ENCODE measurements at regions not wholly inside any gene's neighbourhood (a gene's known extent, or its start where the extent isn't known, plus 50 kb on each side); places are given as distances from the start of the nearest gene placed in this dataset.

DNA sequence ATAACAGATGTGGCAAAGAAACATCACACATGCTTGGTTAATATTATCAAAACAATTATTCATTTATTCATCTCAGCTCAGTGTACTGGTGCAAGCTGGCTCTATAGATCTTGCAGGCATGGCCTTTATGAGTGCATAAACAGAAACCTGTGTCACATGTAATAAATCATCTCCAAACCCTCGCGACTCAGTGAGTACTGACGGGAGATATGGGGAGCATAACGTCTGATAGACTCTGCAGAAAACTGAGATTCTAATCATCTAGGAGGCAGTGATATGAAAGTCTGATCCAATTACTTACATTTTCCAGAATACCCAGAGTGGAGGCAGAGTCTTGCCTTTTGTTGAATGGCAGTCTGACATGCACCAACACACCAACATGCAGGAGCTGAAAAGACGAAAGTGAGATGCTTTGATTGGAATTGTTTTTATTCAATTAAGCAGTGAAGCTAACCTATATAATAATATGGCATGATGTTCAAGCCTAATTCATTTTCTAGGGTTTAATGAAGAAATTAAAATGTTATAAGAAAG is 416.8 kb downstream of the RNF144A start:
- Histone ChIP-seq H3K27me3 (ENCODE audit: control insufficient read depth, insufficient read depth, low read length) (no peaks in the 10 kb centered on the region), H3K36me3 (ENCODE audit: control insufficient read depth, insufficient read depth, low read length) (no peaks in the 10 kb centered on the region; the same call in 1 of the 2 replicates), H3K4me1 (ENCODE audit: control insufficient read depth, insufficient read depth, low read length) (no peaks in the 10 kb centered on the region), H3K4me3 (ENCODE audit: low read length) (no peak overlapping the region), H3K9me3 (ENCODE audit: control insufficient read depth, insufficient read depth, low read length) (no peaks in the 10 kb centered on the region), H3K27ac (ENCODE audit: low read length) (no peak overlapping the region)
- no peak for DNase-seq (ENCODE audit: low read depth, low spot score)
- no CpG with 5 or more reads among the region's 5 CpGs for WGBS (ENCODE audit: insufficient coverage, insufficient read length)

GRCh38 chr2:7338961-7339360 is 421.7 kb downstream of the RNF144A start:
- no peak overlapping the region for H3K27ac ChIP-seq (ENCODE audit: low read length)
- no peaks in the 10 kb centered on the region for H3K27me3 ChIP-seq (ENCODE audit: control insufficient read depth, insufficient read depth, low read length)
- DNase-seq (ENCODE audit: low read depth, low spot score): no peak
- H3K4me3 ChIP-seq (ENCODE audit: low read length): no peak overlapping the region
- no CpG with 5 or more reads among the region's 3 CpGs for WGBS (ENCODE audit: insufficient coverage, insufficient read length)
- H3K9me3 ChIP-seq (ENCODE audit: control insufficient read depth, insufficient read depth, low read length): no peaks in the 10 kb centered on the region
- H3K36me3 ChIP-seq (ENCODE audit: control insufficient read depth, insufficient read depth, low read length): no peaks in the 10 kb centered on the region
- H3K4me1 ChIP-seq (ENCODE audit: control insufficient read depth, insufficient read depth, low read length): no peaks in the 10 kb centered on the region

GRCh38 chr2:7346336-7346735 is 429.1 kb downstream of the RNF144A start:
- DNase-seq (ENCODE audit: low read depth, low spot score): no peak
- no peaks in the 10 kb centered on the region for H3K36me3 ChIP-seq (ENCODE audit: control insufficient read depth, insufficient read depth, low read length)
- WGBS (ENCODE audit: insufficient coverage, insufficient read length): no CpG with 5 or more reads among the region's 4 CpGs
- no peaks in the 10 kb centered on the region for H3K27me3 ChIP-seq (ENCODE audit: control insufficient read depth, insufficient read depth, low read length)
- H3K4me3 ChIP-seq (ENCODE audit: low read length): no peak overlapping the region
- no peaks in the 10 kb centered on the region for H3K9me3 ChIP-seq (ENCODE audit: control insufficient read depth, insufficient read depth, low read length)
- H3K27ac ChIP-seq (ENCODE audit: low read length): no peak overlapping the region
- H3K4me1 ChIP-seq (ENCODE audit: control insufficient read depth, insufficient read depth, low read length): no peaks in the 10 kb centered on the region

GRCh38 chr2:7348761-7349160 is 431.5 kb downstream of the RNF144A start:
- H3K4me1 ChIP-seq (ENCODE audit: control insufficient read depth, insufficient read depth, low read length): no peaks in the 10 kb centered on the region
- H3K27me3 ChIP-seq (ENCODE audit: control insufficient read depth, insufficient read depth, low read length): no peaks in the 10 kb centered on the region
- no peak for DNase-seq (ENCODE audit: low read depth, low spot score)
- no CpG with 5 or more reads among the region's 2 CpGs for WGBS (ENCODE audit: insufficient coverage, insufficient read length)
- no peaks in the 10 kb centered on the region for H3K9me3 ChIP-seq (ENCODE audit: control insufficient read depth, insufficient read depth, low read length)
- H3K36me3 ChIP-seq (ENCODE audit: control insufficient read depth, insufficient read depth, low read length): no peaks in the 10 kb centered on the region
- no peak overlapping the region for H3K27ac ChIP-seq (ENCODE audit: low read length)
- H3K4me3 ChIP-seq (ENCODE audit: low read length): no peak overlapping the region

DNA sequence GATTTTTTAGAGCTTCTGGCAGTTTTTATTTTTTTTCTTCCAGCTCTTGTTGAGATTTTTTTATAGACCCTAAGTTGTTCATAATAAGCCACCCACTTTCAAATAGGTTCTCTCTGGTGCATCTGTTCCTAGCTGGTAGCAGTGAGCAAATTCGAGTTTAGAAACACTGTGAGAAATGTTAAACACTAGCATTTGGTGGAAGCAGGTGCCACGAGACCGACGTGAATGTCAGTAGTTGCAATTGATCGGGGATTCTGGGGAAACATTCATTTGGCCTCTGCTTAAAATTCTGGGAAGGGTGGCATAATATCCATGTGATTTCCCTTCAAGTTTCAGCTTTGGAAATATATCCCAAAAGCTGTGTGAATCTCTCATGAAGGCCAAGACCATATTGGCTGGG is 435.0 kb downstream of the RNF144A start:
- Histone ChIP-seq H3K36me3 (ENCODE audit: control insufficient read depth, insufficient read depth, low read length) (no peaks in the 10 kb centered on the region), H3K4me1 (ENCODE audit: control insufficient read depth, insufficient read depth, low read length) (no peaks in the 10 kb centered on the region), H3K27me3 (ENCODE audit: control insufficient read depth, insufficient read depth, low read length) (no peaks in the 10 kb centered on the region), H3K27ac (ENCODE audit: low read length) (no peak overlapping the region), H3K4me3 (ENCODE audit: low read length) (no peak overlapping the region), H3K9me3 (ENCODE audit: control insufficient read depth, insufficient read depth, low read length) (no peaks in the 10 kb centered on the region)
- no CpG with 5 or more reads among the region's 5 CpGs for WGBS (ENCODE audit: insufficient coverage, insufficient read length)
- no peak for DNase-seq (ENCODE audit: low read depth, low spot score)

GRCh38 chr2:7353571-7353970 is 436.4 kb downstream of the RNF144A start:
- Histone ChIP-seq H3K4me1 (ENCODE audit: control insufficient read depth, insufficient read depth, low read length) (no peaks in the 10 kb centered on the region), H3K27ac (ENCODE audit: low read length) (no peak overlapping the region), H3K9me3 (ENCODE audit: control insufficient read depth, insufficient read depth, low read length) (no peaks in the 10 kb centered on the region), H3K4me3 (ENCODE audit: low read length) (no peak overlapping the region), H3K27me3 (ENCODE audit: control insufficient read depth, insufficient read depth, low read length) (no peaks in the 10 kb centered on the region), H3K36me3 (ENCODE audit: control insufficient read depth, insufficient read depth, low read length) (no peaks in the 10 kb centered on the region)
- no peak for DNase-seq (ENCODE audit: low read depth, low spot score)
- WGBS (ENCODE audit: insufficient coverage, insufficient read length): no CpG with 5 or more reads among the region's 4 CpGs

GRCh38 chr2:7355781-7356180 is 438.6 kb downstream of the RNF144A start:
- no CpG with 5 or more reads among the region's 10 CpGs for WGBS (ENCODE audit: insufficient coverage, insufficient read length)
- no peak overlapping the region for H3K27ac ChIP-seq (ENCODE audit: low read length)

DNA sequence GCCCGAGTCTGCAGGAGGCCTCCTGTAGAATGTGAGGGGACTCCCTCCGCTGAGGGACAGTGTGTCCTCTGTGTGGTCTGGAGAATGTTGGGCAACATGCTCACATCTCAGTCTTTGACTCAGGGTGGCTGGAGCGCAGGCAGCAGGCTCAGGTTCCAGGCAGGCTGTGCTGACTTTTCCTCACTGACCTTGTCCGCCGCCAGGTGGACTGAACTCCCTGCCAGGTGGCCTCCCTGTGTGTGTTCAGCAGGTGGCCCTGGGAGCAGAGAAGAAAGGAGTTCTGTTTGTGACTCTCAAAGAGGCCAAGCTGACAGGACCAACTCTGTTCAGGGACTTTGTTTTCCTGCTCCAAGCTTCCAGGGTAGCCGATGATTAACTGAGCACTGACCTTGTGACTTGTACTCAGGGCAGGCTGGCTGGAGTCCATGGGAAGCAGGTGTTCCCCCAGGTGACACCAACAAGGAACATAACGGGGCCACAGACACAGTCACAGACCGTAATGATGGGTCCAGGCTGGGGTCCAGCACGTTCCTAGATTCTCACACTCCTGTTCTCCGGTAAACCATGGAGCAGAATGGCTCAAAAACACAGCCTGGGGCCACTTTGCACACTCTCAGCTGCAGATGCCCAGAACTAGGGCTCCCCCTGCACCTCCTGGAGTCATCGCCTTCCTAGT is 439.8 kb downstream of the RNF144A start:
- H3K27me3 ChIP-seq (ENCODE audit: control insufficient read depth, insufficient read depth, low read length): no peaks in the 10 kb centered on the region
- no peaks in the 10 kb centered on the region for H3K4me1 ChIP-seq (ENCODE audit: control insufficient read depth, insufficient read depth, low read length)
- H3K36me3 ChIP-seq (ENCODE audit: control insufficient read depth, insufficient read depth, low read length): no peaks in the 10 kb centered on the region
- no CpG with 5 or more reads among the region's 11 CpGs for WGBS (ENCODE audit: insufficient coverage, insufficient read length)
- no peaks in the 10 kb centered on the region for H3K9me3 ChIP-seq (ENCODE audit: control insufficient read depth, insufficient read depth, low read length)
- no peak overlapping the region for H3K27ac ChIP-seq (ENCODE audit: low read length)
- DNase-seq (ENCODE audit: low read depth, low spot score): no peak
- no peak overlapping the region for H3K4me3 ChIP-seq (ENCODE audit: low read length)

More at GRCh38 chr2:7355781-7356180, 438.6 kb downstream of the RNF144A start:
- Histone ChIP-seq H3K9me3 (ENCODE audit: control insufficient read depth, insufficient read depth, low read length) (no peaks in the 10 kb centered on the region), H3K4me1 (ENCODE audit: control insufficient read depth, insufficient read depth, low read length) (no peaks in the 10 kb centered on the region), H3K27me3 (ENCODE audit: control insufficient read depth, insufficient read depth, low read length) (no peaks in the 10 kb centered on the region), H3K4me3 (ENCODE audit: low read length) (no peak overlapping the region), H3K36me3 (ENCODE audit: control insufficient read depth, insufficient read depth, low read length) (no peaks in the 10 kb centered on the region)
- DNase-seq (ENCODE audit: low read depth, low spot score): no peak

DNA sequence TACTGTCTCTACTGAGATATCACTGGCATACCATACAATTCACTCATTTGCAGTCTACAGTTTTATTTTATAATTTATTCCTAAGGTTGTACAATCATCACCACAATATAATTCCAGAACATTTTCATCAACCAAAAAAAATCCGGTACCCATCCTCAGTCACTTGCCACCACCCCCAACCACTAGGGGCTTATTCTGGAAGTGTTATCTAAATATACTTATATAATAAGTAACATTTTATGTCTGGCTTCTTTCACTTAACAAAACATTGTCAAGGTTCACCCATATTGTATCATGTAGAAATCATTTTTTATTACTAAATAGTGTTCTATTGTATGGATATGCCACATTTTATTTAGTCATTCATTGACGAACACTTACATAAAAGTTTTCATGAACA is 440.8 kb downstream of the RNF144A start:
- Histone ChIP-seq H3K4me3 (ENCODE audit: low read length) (no peak overlapping the region), H3K4me1 (ENCODE audit: control insufficient read depth, insufficient read depth, low read length) (no peaks in the 10 kb centered on the region), H3K27ac (ENCODE audit: low read length) (no peak overlapping the region), H3K9me3 (ENCODE audit: control insufficient read depth, insufficient read depth, low read length) (no peaks in the 10 kb centered on the region), H3K27me3 (ENCODE audit: control insufficient read depth, insufficient read depth, low read length) (no peaks in the 10 kb centered on the region), H3K36me3 (ENCODE audit: control insufficient read depth, insufficient read depth, low read length) (no peaks in the 10 kb centered on the region)
- no peak for DNase-seq (ENCODE audit: low read depth, low spot score)
- WGBS (ENCODE audit: insufficient coverage, insufficient read length): 100% methylated on average over 1 of the region's 2 CpGs

- H3K36me3 ChIP-seq (ENCODE audit: control insufficient read depth, insufficient read depth, low read length): no peaks in the 10 kb centered on the region
- no CpG with 5 or more reads among the region's 8 CpGs for WGBS (ENCODE audit: insufficient coverage, insufficient read length)
- no peaks in the 10 kb centered on the region for H3K4me1 ChIP-seq (ENCODE audit: control insufficient read depth, insufficient read depth, low read length)
- DNase-seq (ENCODE audit: low read depth, low spot score): no peak
- no peaks in the 10 kb centered on the region for H3K9me3 ChIP-seq (ENCODE audit: control insufficient read depth, insufficient read depth, low read length)
- no peak overlapping the region for H3K4me3 ChIP-seq (ENCODE audit: low read length)
- no peaks in the 10 kb centered on the region for H3K27me3 ChIP-seq (ENCODE audit: control insufficient read depth, insufficient read depth, low read length)
- no peak overlapping the region for H3K27ac ChIP-seq (ENCODE audit: low read length)
Measured at GRCh38 chr2:7358865-7359447, 441.7 kb downstream of the RNF144A start.

DNA sequence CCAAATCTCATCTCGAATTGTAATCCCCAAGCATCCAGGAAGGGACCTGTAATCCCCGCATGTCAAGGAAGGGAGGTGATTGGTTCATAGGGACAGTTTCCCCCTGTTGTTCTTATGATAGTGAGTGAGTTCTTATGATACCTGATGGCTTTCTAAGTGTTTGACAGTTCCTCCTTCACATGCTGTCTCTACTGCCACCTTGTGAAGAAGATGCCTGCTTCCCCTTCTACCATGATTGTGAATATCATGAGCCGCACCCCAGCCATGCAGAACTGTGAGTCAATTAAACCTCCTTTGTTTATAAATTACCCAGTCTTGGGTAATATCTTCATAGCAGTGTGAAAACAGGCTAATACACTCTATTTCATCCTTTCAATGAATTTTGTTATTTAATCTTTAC is 446.7 kb downstream of the RNF144A start:
- no CpG with 5 or more reads among the region's 3 CpGs for WGBS (ENCODE audit: insufficient coverage, insufficient read length)

More for the DNA sequence above, 446.7 kb downstream of the RNF144A start:
- Histone ChIP-seq H3K4me1 (ENCODE audit: control insufficient read depth, insufficient read depth, low read length) (no peaks in the 10 kb centered on the region), H3K9me3 (ENCODE audit: control insufficient read depth, insufficient read depth, low read length) (no peaks in the 10 kb centered on the region), H3K27me3 (ENCODE audit: control insufficient read depth, insufficient read depth, low read length) (no peaks in the 10 kb centered on the region), H3K27ac (ENCODE audit: low read length) (no peak overlapping the region), H3K36me3 (ENCODE audit: control insufficient read depth, insufficient read depth, low read length) (no peaks in the 10 kb centered on the region), H3K4me3 (ENCODE audit: low read length) (no peak overlapping the region)
- no peak for DNase-seq (ENCODE audit: low read depth, low spot score)

Measured in iPS DF 6.9 (cell line).